ENCODE measurements at regions not wholly inside any gene's neighbourhood (a gene's known extent, or its start where the extent isn't known, plus 50 kb on each side); places are given as distances from the start of the nearest gene placed in this dataset.
"Not testable (repeated sequence)": the region's sequence is repeated elsewhere in the genome, so short reads cannot be mapped to it uniquely, and the experiment has no call there.

GRCh38 chr7:55743454-55743717 lies 119.2 kb downstream of the SEPTIN14 start:
- H3K4me3 ChIP-seq (ENCODE audit: low read depth in 1 of 2, low read length in 2 of 2); H3K27me3 ChIP-seq (ENCODE audit: control insufficient read depth in 1 of 2, insufficient read depth in 2 of 2, low read length in 2 of 2); H3K36me3 ChIP-seq (ENCODE audit: insufficient read depth, low read length); H3K27ac ChIP-seq (ENCODE audit: low read depth, low read length); H3K9ac ChIP-seq (ENCODE audit: low read length); H3K4me1 ChIP-seq (ENCODE audit: insufficient read depth, low read length); H3K9me3 ChIP-seq (ENCODE audit: low read length): not testable (repeated sequence)

- H3K4me1 ChIP-seq (ENCODE audit: insufficient read depth, low read length); H3K27me3 ChIP-seq (ENCODE audit: control insufficient read depth in 1 of 2, insufficient read depth in 2 of 2, low read length in 2 of 2); H3K36me3 ChIP-seq (ENCODE audit: insufficient read depth, low read length); H3K27ac ChIP-seq (ENCODE audit: low read depth, low read length); H3K4me3 ChIP-seq (ENCODE audit: low read depth in 1 of 2, low read length in 2 of 2); H3K9ac ChIP-seq (ENCODE audit: low read length); H3K9me3 ChIP-seq (ENCODE audit: low read length): not testable (repeated sequence)
Observed at GRCh38 chr7:55742651-55743453, 119.7 kb downstream of the SEPTIN14 start.

GRCh38 chr7:55741721-55742631 lies 120.6 kb downstream of the SEPTIN14 start:
- H3K36me3 ChIP-seq (ENCODE audit: insufficient read depth, low read length); H3K27me3 ChIP-seq (ENCODE audit: control insufficient read depth in 1 of 2, insufficient read depth in 2 of 2, low read length in 2 of 2); H3K9ac ChIP-seq (ENCODE audit: low read length); H3K9me3 ChIP-seq (ENCODE audit: low read length); H3K4me3 ChIP-seq (ENCODE audit: low read depth in 1 of 2, low read length in 2 of 2); H3K27ac ChIP-seq (ENCODE audit: low read depth, low read length); H3K4me1 ChIP-seq (ENCODE audit: insufficient read depth, low read length): not testable (repeated sequence)

GRCh38 chr7:55740633-55741250 lies 121.8 kb downstream of the SEPTIN14 start:
- H3K4me1 ChIP-seq (ENCODE audit: insufficient read depth, low read length); H3K27ac ChIP-seq (ENCODE audit: low read depth, low read length): not testable (repeated sequence)

GRCh38 chr7:55740053-55740452 lies 122.5 kb downstream of the SEPTIN14 start:
- not testable (repeated sequence) for H3K27me3 ChIP-seq (ENCODE audit: control insufficient read depth in 1 of 2, insufficient read depth in 2 of 2, low read length in 2 of 2); H3K36me3 ChIP-seq (ENCODE audit: insufficient read depth, low read length); H3K9me3 ChIP-seq (ENCODE audit: low read length); H3K4me3 ChIP-seq (ENCODE audit: low read depth in 1 of 2, low read length in 2 of 2); H3K4me1 ChIP-seq (ENCODE audit: insufficient read depth, low read length); H3K9ac ChIP-seq (ENCODE audit: low read length); H3K27ac ChIP-seq (ENCODE audit: low read depth, low read length)

More at GRCh38 chr7:55740633-55741250, 121.8 kb downstream of the SEPTIN14 start:
- not testable (repeated sequence) for H3K9ac ChIP-seq (ENCODE audit: low read length); H3K9me3 ChIP-seq (ENCODE audit: low read length); H3K4me3 ChIP-seq (ENCODE audit: low read depth in 1 of 2, low read length in 2 of 2); H3K36me3 ChIP-seq (ENCODE audit: insufficient read depth, low read length); H3K27me3 ChIP-seq (ENCODE audit: control insufficient read depth in 1 of 2, insufficient read depth in 2 of 2, low read length in 2 of 2)

GRCh38 chr7:55736641-55737221 lies 125.8 kb downstream of the SEPTIN14 start:
- H3K4me3 ChIP-seq (ENCODE audit: low read depth in 1 of 2, low read length in 2 of 2); H3K27ac ChIP-seq (ENCODE audit: low read depth, low read length); H3K9me3 ChIP-seq (ENCODE audit: low read length); H3K4me1 ChIP-seq (ENCODE audit: insufficient read depth, low read length); H3K36me3 ChIP-seq (ENCODE audit: insufficient read depth, low read length); H3K27me3 ChIP-seq (ENCODE audit: control insufficient read depth in 1 of 2, insufficient read depth in 2 of 2, low read length in 2 of 2); H3K9ac ChIP-seq (ENCODE audit: low read length): not testable (repeated sequence)

GRCh38 chr7:55733241-55734140 lies 129.1 kb downstream of the SEPTIN14 start:
- Histone ChIP-seq H3K9me3 (ENCODE audit: low read length) (no peaks in the 10 kb centered on the region), H3K4me3 (ENCODE audit: low read depth in 1 of 2, low read length in 2 of 2) (no peak overlapping the region), H3K27ac (ENCODE audit: low read depth, low read length) (no peak overlapping the region), H3K9ac (ENCODE audit: low read length) (no peak overlapping the region), H3K36me3 (ENCODE audit: insufficient read depth, low read length) (no peaks in the 10 kb centered on the region), H3K4me1 (ENCODE audit: insufficient read depth, low read length) (no peaks in the 10 kb centered on the region), H3K27me3 (ENCODE audit: control insufficient read depth in 1 of 2, insufficient read depth in 2 of 2, low read length in 2 of 2) (no peaks in the 10 kb centered on the region)

GRCh38 chr7:55731931-55732330 lies 130.6 kb downstream of the SEPTIN14 start:
- Histone ChIP-seq H3K27ac (ENCODE audit: low read depth, low read length) (no peak overlapping the region), H3K4me1 (ENCODE audit: insufficient read depth, low read length) (no peaks in the 10 kb centered on the region), H3K4me3 (ENCODE audit: low read depth in 1 of 2, low read length in 2 of 2) (no peak overlapping the region), H3K9me3 (ENCODE audit: low read length) (no peaks in the 10 kb centered on the region), H3K27me3 (ENCODE audit: control insufficient read depth in 1 of 2, insufficient read depth in 2 of 2, low read length in 2 of 2) (no peaks in the 10 kb centered on the region), H3K9ac (ENCODE audit: low read length) (no peak overlapping the region), H3K36me3 (ENCODE audit: insufficient read depth, low read length) (no peaks in the 10 kb centered on the region)

- no peaks in the 10 kb centered on the region for H3K36me3 ChIP-seq (ENCODE audit: insufficient read depth, low read length)
- H3K9ac ChIP-seq (ENCODE audit: low read length) = no peak overlapping the region
- no peak overlapping the region for H3K27ac ChIP-seq (ENCODE audit: low read depth, low read length)
- H3K4me1 ChIP-seq (ENCODE audit: insufficient read depth, low read length) = no peaks in the 10 kb centered on the region
- H3K9me3 ChIP-seq (ENCODE audit: low read length) = no peaks in the 10 kb centered on the region
- H3K4me3 ChIP-seq (ENCODE audit: low read depth in 1 of 2, low read length in 2 of 2) = no peak overlapping the region
- no peaks in the 10 kb centered on the region for H3K27me3 ChIP-seq (ENCODE audit: control insufficient read depth in 1 of 2, insufficient read depth in 2 of 2, low read length in 2 of 2)
Observed at GRCh38 chr7:55730197-55730596, 132.4 kb downstream of the SEPTIN14 start.

GRCh38 chr7:55723621-55723941 lies 139.0 kb downstream of the SEPTIN14 start:
- H3K9me3 ChIP-seq (ENCODE audit: low read length) = no peaks in the 10 kb centered on the region
- H3K4me1 ChIP-seq (ENCODE audit: insufficient read depth, low read length) = no peaks in the 10 kb centered on the region
- H3K4me3 ChIP-seq (ENCODE audit: low read depth in 1 of 2, low read length in 2 of 2) = no peak overlapping the region
- H3K36me3 ChIP-seq (ENCODE audit: insufficient read depth, low read length) = no peaks in the 10 kb centered on the region
- no peak overlapping the region for H3K27ac ChIP-seq (ENCODE audit: low read depth, low read length)
- H3K27me3 ChIP-seq (ENCODE audit: control insufficient read depth in 1 of 2, insufficient read depth in 2 of 2, low read length in 2 of 2) = no peaks in the 10 kb centered on the region
- H3K9ac ChIP-seq (ENCODE audit: low read length) = no peak overlapping the region

Measured in muscle layer of colon (tissue), 2 donors.